Islet of Langerhans (tissue), 1 donor: ENCODE measurements at regions not wholly inside any gene's neighbourhood (a gene's known extent, or its start where the extent isn't known, plus 50 kb on each side); places are given as distances from the start of the nearest gene placed in this dataset.
"Not testable (repeated sequence)": the region's sequence is repeated elsewhere in the genome, so short reads cannot be mapped to it uniquely, and the experiment has no call there.

Experiments
- FAIRE-seq: peaks from one replicate; lab custom pipeline; 2011; peaks lifted over from hg19 to GRCh38; lab: Jason Lieb, UNC

DNA sequence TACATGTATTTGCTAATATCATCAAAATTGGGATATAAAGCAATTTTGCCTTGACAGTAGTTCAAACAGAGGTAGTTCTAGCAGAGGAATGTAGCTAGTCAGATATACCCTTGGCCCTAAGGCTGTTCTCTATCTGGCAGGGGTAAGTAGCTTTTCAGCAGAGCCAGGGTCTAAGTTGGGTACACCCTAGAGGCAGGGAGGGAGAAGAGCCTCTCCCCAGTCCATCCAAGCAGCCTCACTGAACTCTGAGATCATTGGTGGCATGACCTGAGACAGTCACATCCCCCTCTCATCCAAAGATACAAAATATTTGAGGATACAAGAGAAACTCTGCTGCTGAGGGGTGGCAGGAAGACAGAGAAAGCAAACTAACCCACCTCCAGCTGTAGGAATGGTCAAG, 343.7 kb downstream of the DHX15 start:
- no peak for FAIRE-seq

DNA sequence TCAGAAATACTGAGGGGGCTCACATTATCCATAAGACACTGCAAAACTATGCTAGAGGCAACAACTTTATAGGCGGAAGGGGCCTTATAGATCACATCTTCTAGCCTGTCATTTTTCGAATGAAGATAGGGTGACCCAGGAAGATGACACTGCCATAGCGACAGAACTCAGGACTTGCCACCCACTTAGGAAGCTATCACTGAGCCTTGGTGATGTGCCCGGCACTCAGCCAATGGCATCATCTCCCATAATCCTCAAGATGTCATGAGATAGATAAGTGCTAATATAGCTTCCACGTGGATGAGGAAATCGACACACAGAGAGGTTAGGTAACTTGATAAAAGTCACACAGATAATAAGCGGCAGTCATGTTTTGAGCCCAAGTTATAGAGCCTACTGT, 346.6 kb downstream of the DHX15 start:
- FAIRE-seq = no peak

DNA sequence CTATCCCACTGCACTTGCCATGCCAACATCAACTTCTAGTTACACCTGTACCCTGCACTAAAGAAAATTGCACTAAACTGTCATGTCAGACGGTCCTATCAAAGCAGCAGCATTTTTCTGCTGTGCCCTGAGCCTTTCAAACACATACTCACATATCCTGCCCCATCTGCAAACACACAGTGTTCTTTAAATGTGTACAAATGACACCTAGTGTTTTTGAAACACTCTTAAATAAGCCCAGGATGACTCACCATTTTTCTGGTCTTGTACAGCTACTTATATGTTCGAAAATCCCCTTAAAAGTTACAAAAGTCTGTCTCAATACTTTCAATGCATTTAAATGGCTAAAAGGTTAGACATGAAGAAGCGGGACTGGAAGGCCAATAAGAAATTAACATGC, 346.7 kb upstream of the PPARGC1A start:
- no peak for FAIRE-seq

DNA sequence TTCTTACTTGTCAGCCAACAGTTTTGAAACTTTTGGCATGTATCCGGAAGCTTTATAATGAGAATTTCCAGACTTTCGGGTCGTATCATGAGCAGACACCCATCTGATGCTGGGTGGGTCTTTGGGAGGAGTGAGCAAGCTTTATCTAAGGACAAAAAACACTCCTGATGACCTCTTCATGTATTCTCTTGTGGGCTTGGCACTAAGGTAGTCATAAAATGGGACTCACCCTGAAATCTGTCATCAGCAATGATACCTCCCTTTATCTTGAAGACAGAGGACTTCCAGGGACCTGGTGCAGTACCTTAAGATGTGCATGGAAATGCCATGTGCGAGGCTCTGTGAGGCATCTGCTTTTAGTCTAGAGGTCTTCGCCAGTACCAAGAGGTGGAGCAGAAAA, 346.3 kb upstream of the PPARGC1A start:
- no peak for FAIRE-seq

DNA sequence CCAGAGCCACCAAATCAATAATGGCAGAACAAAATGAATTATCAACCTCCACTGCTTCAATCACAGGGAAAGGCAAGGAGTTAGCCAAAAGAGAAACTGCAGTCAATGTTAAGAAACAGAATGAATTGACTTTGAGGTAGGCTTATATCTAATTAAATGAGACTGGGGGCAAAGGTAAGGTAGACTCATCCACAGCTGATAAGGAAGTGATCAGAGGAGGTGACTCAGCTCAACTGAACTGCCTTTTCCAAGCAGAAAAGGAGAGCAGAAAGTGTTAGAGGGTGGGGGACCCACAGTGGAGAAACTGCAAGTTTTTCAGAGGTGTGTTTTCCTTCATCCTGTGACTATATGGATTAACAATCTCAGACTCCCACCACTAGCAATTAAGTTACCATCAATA, 345.8 kb upstream of the PPARGC1A start:
- FAIRE-seq = no peak

DNA sequence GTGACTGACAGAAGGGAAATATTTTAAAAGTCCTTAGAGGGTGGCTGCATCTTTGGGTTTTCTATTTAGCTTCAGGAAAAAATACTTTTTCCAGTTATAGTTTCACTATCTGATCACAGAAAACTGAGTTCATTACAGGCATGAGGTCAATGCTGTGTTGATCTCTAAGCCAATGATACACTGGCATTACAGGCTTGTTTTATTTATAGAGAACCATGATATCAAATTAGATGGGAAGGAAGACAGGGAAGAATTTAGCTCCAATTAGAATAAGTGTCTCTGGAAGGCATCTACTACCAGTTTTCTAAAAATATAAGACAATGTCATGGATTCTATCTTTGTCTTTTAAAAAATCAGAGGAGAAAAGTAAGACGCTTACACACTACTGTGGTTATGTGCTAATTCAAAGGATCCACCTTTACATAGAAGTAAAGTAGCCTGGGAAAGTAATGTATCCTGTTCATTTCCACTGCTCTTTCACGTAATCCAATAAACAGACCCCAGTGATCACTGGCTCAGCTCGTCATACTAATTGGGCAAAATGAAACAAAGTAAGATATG, 344.5 kb upstream of the PPARGC1A start:
- FAIRE-seq = no peak

DNA sequence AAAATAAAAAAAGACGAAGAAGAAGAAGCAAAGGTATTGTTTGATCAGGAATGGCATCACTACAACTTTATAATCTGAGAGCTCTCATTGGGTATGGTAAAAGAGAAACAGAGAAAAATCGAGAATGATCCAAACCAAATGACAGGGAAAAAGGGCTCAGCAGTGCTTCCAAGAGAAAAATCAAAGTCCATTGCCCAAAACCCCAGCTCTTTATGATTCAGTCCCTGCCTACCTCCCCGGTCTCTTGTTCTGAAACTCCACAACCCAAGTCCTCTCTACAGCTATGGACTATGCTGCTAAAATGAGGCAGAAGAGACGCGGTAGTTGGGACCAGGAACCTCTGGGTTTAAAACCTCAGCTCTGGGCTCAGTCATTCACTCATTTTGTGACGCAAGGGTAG, 341.1 kb upstream of the PPARGC1A start:
- no peak for FAIRE-seq

DNA sequence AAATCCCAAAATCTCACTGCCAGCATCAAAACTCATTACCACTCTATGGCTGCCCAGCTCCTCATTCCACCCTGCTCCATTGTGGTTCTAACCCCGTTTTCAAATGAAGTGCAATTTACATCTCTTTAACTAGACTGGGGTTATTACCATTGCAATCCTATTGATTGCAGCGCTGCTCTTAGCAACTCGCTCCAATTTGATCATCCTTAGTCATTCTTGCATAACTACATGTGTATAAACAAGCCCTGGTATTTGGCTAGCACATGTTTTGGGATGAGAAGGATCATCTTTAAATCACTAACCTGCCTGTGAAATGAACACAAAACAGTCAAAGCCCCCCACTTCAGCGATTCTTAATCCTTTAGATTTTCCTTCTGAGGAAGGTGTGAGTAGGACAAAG, 340.1 kb upstream of the PPARGC1A start:
- no peak for FAIRE-seq

DNA sequence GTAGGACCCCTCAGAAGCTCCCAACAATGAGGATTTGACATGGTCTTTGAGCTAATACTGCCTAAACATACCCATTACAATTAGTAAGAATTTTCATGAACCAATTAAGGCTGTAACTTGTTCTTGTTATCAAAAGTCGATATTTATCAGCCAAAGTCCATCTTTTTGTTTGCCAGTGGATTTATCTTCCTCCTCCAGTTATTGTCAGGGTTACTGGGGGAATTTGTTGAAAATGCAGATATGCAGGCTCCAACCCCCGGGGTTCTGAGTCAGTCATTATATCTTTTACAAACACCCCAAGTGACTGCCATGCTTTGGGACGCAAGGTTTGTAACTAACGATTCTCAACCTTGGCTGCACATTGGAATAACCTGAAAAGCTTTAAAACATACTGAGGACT, 338.8 kb upstream of the PPARGC1A start:
- FAIRE-seq = no peak

DNA sequence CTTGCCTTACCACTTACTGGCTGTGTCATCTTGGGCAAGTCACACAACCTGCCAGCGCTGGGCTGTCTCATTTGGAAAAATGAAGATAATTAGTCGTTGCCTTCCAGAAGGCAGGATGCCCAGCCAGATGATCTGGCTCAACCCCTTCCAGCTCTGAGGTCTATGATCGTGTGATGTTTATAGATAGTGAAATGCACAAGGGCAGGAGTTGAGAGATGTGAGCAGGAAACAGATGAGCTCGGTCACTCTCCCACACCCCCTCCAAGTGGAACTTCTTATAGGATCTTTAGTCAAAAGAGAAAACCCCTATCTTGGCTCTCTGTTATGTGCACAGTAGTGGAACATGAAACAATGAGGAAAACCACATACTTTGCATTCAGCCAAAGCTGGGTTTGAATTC, 336.8 kb upstream of the PPARGC1A start:
- FAIRE-seq = no peak

DNA sequence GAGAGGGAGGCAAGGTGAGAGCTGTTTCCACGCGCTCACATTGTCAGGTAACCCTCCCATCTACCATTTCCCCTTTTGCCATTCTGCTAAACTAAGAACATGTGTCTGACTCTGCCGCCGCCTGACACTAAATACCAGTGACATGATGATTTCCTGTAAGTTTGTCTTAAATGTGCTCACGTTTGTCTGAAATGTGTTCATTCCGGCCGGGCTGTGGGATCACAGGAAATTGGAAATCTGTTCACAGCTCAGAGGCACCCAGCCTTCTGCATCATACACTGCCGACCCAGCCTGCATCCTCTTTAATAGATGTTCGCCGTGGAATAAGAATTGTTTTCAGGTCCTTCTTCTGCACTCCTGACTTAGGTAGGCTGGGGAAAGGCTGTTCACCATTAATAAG, 336.2 kb upstream of the PPARGC1A start:
- no peak for FAIRE-seq

DNA sequence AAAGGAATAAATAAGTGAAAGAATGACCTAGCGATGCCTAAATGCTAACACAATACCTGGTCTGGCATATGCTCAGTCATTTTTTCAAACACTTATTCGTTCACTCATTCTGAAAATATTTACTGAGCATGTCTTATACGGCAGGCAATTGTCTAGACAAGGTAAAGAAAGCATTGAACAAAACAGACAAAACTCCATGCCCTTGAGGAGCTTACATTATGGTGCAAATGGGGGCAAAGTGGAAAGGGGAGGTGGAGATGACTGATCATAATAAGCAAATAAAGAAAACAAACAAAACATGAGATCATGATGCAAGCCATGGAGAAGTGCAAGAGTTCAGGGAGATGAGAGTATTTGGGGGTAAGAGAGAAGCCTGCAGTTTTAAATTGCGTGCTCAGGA, 334.6 kb upstream of the PPARGC1A start:
- FAIRE-seq = no peak

DNA sequence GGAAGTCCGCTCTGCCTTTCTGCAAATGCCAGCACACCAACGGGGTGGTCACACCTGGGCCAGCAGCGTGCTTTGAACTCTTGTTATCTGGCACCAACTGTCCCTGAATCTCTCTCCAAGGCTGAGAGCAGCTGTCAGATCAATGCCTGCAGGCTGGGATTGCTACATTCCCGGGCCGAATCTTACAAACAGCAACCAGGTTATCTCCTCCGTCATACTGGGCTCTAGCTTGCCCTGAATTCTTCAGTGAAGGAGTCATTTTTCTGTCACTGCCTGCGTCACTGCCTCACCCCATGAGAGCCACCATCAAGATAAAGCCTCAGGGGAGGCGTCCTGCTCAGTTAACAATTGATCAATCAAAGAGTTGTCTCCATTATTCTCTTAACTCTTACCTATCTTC, 329.4 kb upstream of the PPARGC1A start:
- no peak for FAIRE-seq

DNA sequence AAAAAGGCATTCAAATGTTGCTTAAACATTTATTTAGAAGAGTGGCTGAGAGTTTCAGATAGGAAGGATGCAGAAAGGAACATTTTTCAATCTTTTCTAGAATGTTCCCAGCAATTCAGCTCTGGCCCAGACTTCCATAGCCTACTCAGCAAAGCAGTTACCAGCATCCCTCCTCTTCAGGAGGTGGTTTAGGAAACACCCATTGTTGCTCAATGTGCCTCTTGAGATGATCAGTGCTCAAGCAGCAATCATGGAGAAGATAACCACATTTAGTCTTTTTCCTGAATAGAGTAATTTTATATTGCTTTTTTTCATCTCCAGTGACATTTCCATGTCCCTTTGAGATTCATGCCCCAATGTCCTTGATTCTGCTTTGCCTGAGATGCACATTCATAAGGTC, 328.7 kb upstream of the PPARGC1A start:
- FAIRE-seq = no peak

DNA sequence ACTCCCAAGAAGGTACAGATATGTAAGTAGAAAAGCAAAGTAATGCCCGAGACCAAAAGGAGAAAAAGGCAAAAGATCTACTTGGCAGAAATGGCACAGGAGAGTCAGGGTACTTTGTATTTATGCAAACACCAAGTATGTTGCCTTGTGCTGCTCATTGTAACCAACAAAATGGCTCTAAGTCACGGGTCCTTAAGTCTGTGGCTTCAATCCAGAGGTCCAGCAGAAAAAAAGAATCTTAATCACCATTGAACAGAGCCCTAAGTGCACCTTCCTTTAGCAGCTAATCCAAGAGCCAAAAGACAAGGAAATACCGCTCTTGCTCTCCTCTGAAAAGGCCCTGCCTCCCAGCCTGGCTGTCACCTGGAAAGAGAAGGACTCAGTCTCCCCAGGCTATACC, 324.9 kb upstream of the PPARGC1A start:
- FAIRE-seq = no peak

DNA sequence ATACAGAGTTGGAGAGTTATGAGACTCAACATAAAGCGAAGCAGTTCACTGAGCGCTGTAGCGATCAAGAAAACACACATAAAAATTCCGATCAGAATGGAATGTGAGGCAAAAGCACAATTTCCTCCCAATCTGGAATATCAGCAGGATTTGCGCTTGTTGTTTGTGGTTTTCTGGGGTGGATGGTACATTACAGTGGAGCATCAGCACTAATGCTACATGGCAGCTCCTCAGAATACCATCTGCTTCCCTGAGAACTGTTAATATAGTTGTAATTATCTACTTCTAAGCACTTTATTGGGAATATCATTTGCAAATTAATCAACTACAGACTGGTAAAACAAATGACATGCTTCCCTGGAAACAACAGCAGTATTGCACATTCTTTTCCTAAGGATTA, 324.1 kb upstream of the PPARGC1A start:
- FAIRE-seq = no peak

DNA sequence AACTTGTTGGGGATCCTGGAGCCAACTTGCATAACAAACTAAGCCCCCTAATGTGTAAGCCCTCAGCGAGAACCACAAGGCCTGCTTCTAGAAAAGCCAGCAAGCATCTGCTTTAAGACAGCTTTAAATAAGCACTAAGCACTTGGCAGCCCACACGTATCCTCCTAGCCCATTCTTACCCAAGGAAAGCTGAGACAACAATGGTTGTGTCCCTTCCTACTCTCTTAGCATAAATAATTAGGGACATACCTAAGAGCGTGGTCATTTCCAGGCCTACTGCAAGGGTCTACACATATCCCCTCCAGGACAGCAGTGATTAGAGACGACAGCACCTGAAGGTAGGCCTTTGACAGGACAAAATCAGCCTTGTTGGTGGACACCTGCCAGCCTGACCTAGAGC, 322.8 kb upstream of the PPARGC1A start:
- FAIRE-seq = no peak

DNA sequence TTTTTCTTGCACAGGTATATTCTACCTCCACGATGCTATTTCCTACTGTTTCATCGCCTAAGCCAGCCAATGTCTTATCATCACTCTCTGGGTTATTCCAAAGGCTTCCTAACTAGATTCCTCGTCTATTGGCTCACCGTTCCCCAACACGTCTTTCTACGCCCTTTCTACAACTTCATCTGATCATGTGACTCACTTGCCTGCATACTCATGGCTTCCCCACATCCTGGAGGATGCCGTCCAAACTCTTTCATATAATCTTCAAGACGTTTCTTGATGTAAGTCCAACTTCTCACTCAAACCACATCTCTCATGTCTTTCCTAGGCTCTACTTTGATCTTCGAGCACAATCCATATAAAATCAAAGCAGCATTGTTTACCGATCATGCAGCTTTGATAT, 322.0 kb upstream of the PPARGC1A start:
- no peak for FAIRE-seq

DNA sequence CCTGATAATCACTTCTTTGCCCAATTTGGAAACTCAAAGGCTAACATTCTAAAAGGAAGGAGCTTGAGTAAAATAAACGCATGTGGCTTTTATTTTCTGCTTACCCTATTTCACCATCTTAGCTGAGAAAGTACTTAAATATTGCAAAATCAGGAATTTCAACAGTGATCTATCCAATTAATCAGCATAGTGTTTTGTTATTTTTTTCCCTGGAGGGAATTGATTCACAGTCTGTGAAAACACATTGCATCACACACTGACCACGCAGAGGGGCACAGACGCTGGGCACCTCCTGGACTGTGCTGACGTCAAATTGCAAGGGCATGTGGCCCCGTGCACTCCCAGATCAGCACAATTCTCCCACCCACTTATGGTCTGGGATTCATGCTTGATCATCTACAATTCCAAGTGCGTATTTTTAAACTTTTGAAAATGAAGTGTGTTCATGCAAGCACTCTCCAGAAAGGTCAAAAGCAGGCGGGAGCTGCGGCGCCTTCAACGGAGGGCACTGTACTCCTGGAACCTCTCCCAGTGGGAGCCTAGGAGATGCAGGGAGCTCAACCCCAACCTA, 320.6 kb upstream of the PPARGC1A start:
- FAIRE-seq = no peak

DNA sequence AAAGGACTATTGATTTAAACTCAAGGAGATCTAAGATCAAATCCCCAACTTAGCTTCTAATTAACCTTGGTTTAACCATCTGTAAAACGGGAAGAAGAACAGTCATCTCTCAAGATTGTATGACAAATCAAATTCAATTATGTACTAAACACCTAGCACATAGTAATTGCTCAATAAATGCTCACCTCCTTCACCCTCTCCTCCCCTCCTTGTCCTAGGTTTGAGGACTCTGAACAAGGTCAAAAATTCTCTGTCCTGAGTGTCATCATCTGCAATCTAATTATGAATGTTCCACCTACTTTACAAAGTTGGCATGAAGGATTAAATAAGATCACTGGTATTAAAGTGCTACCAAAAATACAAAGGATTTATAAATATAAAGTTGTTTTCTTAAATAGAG, 320.1 kb upstream of the PPARGC1A start:
- FAIRE-seq = no peak

DNA sequence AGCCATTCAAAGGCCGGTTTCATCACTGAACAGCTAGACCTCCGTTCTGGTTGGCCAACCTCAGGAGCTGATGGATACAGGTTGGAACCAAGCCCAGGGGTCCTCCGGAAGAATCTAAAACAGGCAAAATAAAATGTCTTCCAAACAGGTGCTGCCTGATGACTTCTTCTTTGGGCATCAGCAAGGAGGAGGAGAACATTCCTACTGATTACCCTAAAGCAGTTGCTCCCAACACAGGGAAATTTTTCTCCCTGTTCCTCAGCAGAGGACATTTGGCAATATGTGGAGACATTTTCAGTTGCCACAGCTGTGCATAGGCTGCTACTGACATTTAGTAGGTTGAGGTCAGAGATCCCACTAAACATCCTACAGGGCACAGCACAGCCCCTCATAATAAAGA, 319.3 kb upstream of the PPARGC1A start:
- no peak for FAIRE-seq

DNA sequence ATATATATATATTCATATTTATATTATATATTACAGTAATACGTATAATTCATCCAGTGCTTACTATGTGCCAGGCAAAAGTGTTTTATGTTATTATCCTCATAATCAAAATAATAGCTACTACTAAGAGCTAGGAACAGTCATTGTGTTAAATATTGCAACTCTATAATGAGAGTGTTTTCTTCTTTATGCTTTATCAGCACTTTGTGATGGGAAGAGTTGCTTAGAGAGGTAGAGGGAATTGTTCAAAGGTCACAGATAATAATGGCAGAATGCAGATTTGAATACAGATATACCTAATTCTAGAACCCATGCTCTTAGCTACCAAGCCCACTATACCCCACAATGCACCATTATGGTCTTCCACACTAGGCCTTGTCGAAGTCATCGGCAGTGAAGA, 318.8 kb upstream of the PPARGC1A start:
- FAIRE-seq = no peak

DNA sequence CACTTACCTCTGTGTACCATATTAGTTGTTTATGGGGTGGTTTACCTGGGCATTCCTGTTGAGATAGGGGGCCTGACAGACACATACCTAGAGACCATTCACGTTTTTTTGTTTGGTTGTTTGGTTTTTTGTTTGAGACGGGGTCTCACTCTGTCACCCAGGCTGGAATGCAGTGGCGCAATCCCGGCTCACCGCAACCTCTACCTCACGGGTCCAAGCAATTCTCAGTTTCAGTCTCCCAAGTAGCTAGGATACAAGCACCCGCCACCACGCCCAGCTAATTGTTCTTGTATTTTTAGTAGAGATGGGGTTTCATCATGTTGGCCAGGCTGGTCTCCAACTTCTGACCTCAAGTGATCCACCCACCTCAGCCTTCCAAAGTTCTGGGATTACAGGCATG, 314.9 kb upstream of the PPARGC1A start:
- FAIRE-seq = not testable (repeated sequence)

DNA sequence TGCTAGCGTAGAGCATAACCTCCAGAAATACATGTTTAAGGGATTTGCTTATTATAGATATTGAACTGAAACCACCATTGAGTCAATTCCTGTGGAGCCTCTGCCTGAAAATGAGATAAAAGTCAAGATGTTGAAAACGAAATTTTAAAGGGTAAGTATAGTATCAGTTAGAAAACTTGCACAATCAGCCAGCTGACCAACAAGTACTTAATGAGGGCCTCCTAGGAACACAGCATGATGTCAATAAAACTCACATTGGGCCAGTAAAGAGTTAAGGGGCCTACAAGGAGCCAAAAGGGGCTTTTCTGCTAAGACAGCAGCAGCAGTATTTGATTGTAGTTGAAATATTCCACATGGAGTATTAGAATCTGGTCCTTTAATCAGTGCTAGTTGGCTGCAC, 314.1 kb upstream of the PPARGC1A start:
- no peak for FAIRE-seq

DNA sequence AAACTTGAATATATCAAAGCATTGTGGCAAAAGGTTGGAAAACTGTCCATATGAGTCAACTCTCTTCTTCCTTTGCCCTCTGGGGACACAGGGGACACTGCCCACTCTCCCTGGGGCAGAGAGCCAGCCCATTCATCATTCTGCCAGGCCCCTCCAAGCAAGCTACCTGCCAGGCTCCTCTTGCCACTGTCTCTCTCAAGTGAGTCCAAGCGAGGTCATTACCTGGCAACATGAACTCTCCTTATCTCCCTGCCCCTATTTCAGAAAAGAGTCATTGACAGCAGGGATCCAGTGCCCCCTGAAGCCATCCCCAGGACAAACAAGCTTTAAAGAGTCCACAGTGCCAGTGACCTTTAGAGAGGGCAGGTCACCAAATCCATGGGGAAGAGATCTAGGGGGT, 312.7 kb upstream of the PPARGC1A start:
- FAIRE-seq = no peak
